ENCODE measurements at regions not wholly inside any gene's neighbourhood (a gene's known extent, or its start where the extent isn't known, plus 50 kb on each side); places are given as distances from the start of the nearest gene placed in this dataset.

- Histone ChIP-seq H3K9ac (no peak overlapping the region), H3K27me3 (peaks cover 3% of the 10 kb centered on the region; the same call in 1 of the 2 replicates), H3K27ac (no peak overlapping the region), H3K4me1 (no peaks in the 10 kb centered on the region), H4K20me1 (no peaks in the 10 kb centered on the region), H3K4me2 (no peak overlapping the region), H3K9me3 (no peaks in the 10 kb centered on the region), H3K4me3 (no peak overlapping the region), H3K36me3 (no peaks in the 10 kb centered on the region)
- TF ChIP-seq Cebpa-rat (IDR thresholded peaks at IDR 0.05): no peak
Measured at GRCh38 chr3:193812791-193813500, 219.9 kb downstream of the OPA1 start.

GRCh38 chr3:193813501-193813830 is 220.5 kb downstream of the OPA1 start:
- no peaks in the 10 kb centered on the region for H3K4me1 ChIP-seq
- H3K9me3 ChIP-seq: no peaks in the 10 kb centered on the region
- H4K20me1 ChIP-seq: no peaks in the 10 kb centered on the region
- no peaks in the 10 kb centered on the region for H3K36me3 ChIP-seq
- H3K27me3 ChIP-seq: no peaks in the 10 kb centered on the region
- H3K9ac ChIP-seq: no peak overlapping the region
- H3K4me2 ChIP-seq: no peak overlapping the region
- H3K4me3 ChIP-seq: no peak overlapping the region
- no peak for TF ChIP-seq Cebpa-rat (IDR thresholded peaks at IDR 0.05)
- no peak overlapping the region for H3K27ac ChIP-seq

GRCh38 chr3:193814166-193814892 is 221.3 kb downstream of the OPA1 start:
- Histone ChIP-seq H3K9me3 (no peaks in the 10 kb centered on the region), H4K20me1 (no peaks in the 10 kb centered on the region), H3K27me3 (no peaks in the 10 kb centered on the region), H3K4me2 (no peak overlapping the region), H3K9ac (no peak overlapping the region), H3K27ac (no peak overlapping the region), H3K4me1 (no peaks in the 10 kb centered on the region), H3K4me3 (no peak overlapping the region), H3K36me3 (no peaks in the 10 kb centered on the region)
- TF ChIP-seq Cebpa-rat (IDR thresholded peaks at IDR 0.05): no peak

- no peak for TF ChIP-seq Cebpa-rat (IDR thresholded peaks at IDR 0.05)
- Histone ChIP-seq H3K27me3 (no peaks in the 10 kb centered on the region), H3K9me3 (no peaks in the 10 kb centered on the region), H3K4me1 (no peaks in the 10 kb centered on the region), H3K36me3 (no peaks in the 10 kb centered on the region), H3K27ac (no peak overlapping the region), H3K4me2 (no peak overlapping the region), H3K9ac (no peak overlapping the region), H4K20me1 (no peaks in the 10 kb centered on the region), H3K4me3 (no peak overlapping the region)
Measured at GRCh38 chr3:193815246-193816027, 222.4 kb downstream of the OPA1 start.

- TF ChIP-seq Cebpa-rat (IDR thresholded peaks at IDR 0.05): no peak
- Histone ChIP-seq H3K36me3 (no peaks in the 10 kb centered on the region), H3K4me1 (no peaks in the 10 kb centered on the region), H3K27me3 (no peaks in the 10 kb centered on the region), H4K20me1 (no peaks in the 10 kb centered on the region), H3K4me3 (no peak overlapping the region), H3K9ac (no peak overlapping the region), H3K27ac (no peak overlapping the region), H3K4me2 (no peak overlapping the region), H3K9me3 (no peaks in the 10 kb centered on the region)
Measured at GRCh38 chr3:193816028-193816395, 223.0 kb downstream of the OPA1 start.

GRCh38 chr3:193816656-193817311 is 223.8 kb downstream of the OPA1 start:
- no peaks in the 10 kb centered on the region for H3K27me3 ChIP-seq
- no peaks in the 10 kb centered on the region for H3K36me3 ChIP-seq
- no peak overlapping the region for H3K4me2 ChIP-seq
- H3K27ac ChIP-seq: no peak overlapping the region
- TF ChIP-seq Cebpa-rat (IDR thresholded peaks at IDR 0.05): no peak
- H3K9ac ChIP-seq: no peak overlapping the region
- H3K4me3 ChIP-seq: no peak overlapping the region
- no peaks in the 10 kb centered on the region for H3K4me1 ChIP-seq
- no peaks in the 10 kb centered on the region for H4K20me1 ChIP-seq
- no peaks in the 10 kb centered on the region for H3K9me3 ChIP-seq

- Histone ChIP-seq H3K4me3 (no peak overlapping the region), H3K9ac (no peak overlapping the region), H4K20me1 (no peaks in the 10 kb centered on the region), H3K27me3 (no peaks in the 10 kb centered on the region), H3K4me1 (no peaks in the 10 kb centered on the region), H3K36me3 (no peaks in the 10 kb centered on the region), H3K9me3 (no peaks in the 10 kb centered on the region), H3K4me2 (no peak overlapping the region), H3K27ac (no peak overlapping the region)
- TF ChIP-seq Cebpa-rat (IDR thresholded peaks at IDR 0.05): no peak
Measured at GRCh38 chr3:193819117-193820010, 226.4 kb downstream of the OPA1 start.

GRCh38 chr3:193821151-193821668 is 228.2 kb downstream of the OPA1 start:
- Histone ChIP-seq H3K4me3 (no peak overlapping the region), H3K4me2 (no peak overlapping the region), H3K4me1 (peaks cover 1% of the 10 kb centered on the region; the same call in 1 of the 2 replicates), H4K20me1 (no peaks in the 10 kb centered on the region), H3K9ac (no peak overlapping the region), H3K9me3 (no peaks in the 10 kb centered on the region), H3K36me3 (no peaks in the 10 kb centered on the region), H3K27ac (no peak overlapping the region), H3K27me3 (no peaks in the 10 kb centered on the region)
- no peak for TF ChIP-seq Cebpa-rat (IDR thresholded peaks at IDR 0.05)

Data from BLaER1 (cell line).